NT2/D1 (cell line): ENCODE measurements at regions not wholly inside any gene's neighbourhood (a gene's known extent, or its start where the extent isn't known, plus 50 kb on each side); places are given as distances from the start of the nearest gene placed in this dataset.

Experiments
- DNase-seq: peaks from one replicate; pipeline ENCODE4 v3.0.0-alpha.2; 2011; ENCODE audit warnings: low read depth, low spot score
- H3K27me3 ChIP-seq: 2 replicates; pipeline ENCODE4 v1.6.0; 2011; ENCODE audit warnings: mild to moderate bottlenecking; ENCODE audit not compliant: insufficient read length, insufficient read depth
- H3K36me3 ChIP-seq: 2 replicates; pipeline ENCODE4 v1.6.1; 2011; ENCODE audit warnings: mild to moderate bottlenecking, low read length, mixed read lengths; ENCODE audit not compliant: insufficient read depth, insufficient read length
- H3K4me1 ChIP-seq: 2 replicates; pipeline ENCODE4 v1.5.1; 2011; ENCODE audit not compliant: insufficient read depth, insufficient read length
- H3K4me3 ChIP-seq: 2 replicates; pipeline ENCODE4 v1.5.1; 2011; ENCODE audit warnings: low read depth; ENCODE audit not compliant: insufficient read length
- H3K9ac ChIP-seq: 2 replicates; pipeline ENCODE4 v1.6.0; 2011; ENCODE audit warnings: low read depth; ENCODE audit not compliant: insufficient read length
- H3K9me3 ChIP-seq: 2 replicates; pipeline ENCODE4 v1.5.1; 2011; ENCODE audit warnings: mild to moderate bottlenecking, low read length; ENCODE audit not compliant: insufficient read depth
- SUZ12 ChIP-seq: IDR thresholded peaks from 2 replicates; pipeline ENCODE4 v1.6.1; 2011; ENCODE audit not compliant: insufficient read length, insufficient read depth; ENCODE audit errors: extremely low read depth
- YY1 ChIP-seq: IDR thresholded peaks from 2 replicates; pipeline ENCODE4 v1.6.1; 2011; ENCODE audit not compliant: insufficient read length, insufficient read depth
- ZNF274 ChIP-seq: IDR thresholded peaks from 2 replicates; pipeline ENCODE4 v1.6.1; 2011; ENCODE audit warnings: mild to moderate bottlenecking, low read depth, low read length

DNA sequence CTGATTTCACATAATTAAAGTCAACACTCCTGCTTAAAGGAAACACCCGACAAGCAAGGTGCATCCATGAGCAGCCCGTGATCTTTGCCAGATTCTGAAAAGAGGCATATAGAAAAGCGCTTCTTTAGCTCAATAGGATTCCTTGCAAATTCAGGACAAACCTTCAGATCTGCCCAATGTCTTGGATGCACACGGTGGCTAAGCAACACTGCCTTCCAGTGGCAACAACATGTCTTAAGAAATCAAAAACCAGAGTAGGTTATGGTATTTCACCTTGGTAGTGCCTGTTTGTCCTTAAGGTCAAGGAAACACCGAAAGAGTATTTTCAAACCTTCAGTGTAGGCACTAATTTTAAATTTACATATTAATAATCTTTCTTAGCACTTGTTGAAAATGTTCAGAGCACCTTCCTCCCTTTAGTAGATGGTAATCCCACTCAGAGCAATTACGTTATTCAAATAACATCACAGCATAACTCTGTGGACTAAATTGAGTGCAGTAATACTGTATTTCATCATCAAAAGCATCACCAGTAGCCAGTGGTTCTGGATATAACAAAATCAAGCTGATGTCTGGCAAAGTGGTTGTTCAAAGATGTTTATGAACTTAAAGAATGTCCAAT is 58.0 kb upstream of the CDKN3 start:
- H3K9me3 ChIP-seq: peaks cover 7% of the 10 kb centered on the region; the same call in 1 of the 2 replicates
- TF ChIP-seq YY1: no peak
- no peak for TF ChIP-seq SUZ12
- TF ChIP-seq ZNF274: no peak
- H3K4me1 ChIP-seq: no peaks in the 10 kb centered on the region
- no peaks in the 10 kb centered on the region for H3K36me3 ChIP-seq
- H3K4me3 ChIP-seq: no peak overlapping the region
- DNase-seq: no peak
- H3K27me3 ChIP-seq: no peaks in the 10 kb centered on the region
- H3K9ac ChIP-seq: no peak overlapping the region

DNA sequence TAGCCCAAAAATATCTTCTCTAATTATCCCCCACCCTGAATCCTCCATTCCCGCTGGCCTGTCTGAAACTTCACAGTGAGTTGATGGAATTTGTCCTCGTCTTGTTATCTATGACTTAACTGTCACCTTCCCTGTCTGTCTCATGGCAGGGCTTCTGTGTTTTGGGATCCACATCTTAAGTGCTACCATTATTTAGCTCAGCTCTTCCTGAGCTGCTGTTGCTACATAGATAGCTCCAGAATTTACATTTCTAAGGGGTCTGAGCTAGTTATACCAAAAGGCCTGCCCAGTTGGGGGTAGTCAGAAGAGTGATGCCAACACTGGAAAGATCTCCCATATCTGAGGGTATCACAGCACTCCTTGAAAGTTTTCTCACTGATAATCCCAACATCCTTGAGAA is 57.0 kb upstream of the CDKN3 start:
- Histone ChIP-seq H3K9me3 (peaks cover 7% of the 10 kb centered on the region; the same call in 1 of the 2 replicates), H3K27me3 (no peaks in the 10 kb centered on the region), H3K4me1 (no peaks in the 10 kb centered on the region), H3K9ac (no peak overlapping the region), H3K4me3 (no peak overlapping the region), H3K36me3 (no peaks in the 10 kb centered on the region)
- TF ChIP-seq YY1: no peak
- no peak for TF ChIP-seq ZNF274
- TF ChIP-seq SUZ12: no peak
- DNase-seq: no peak

DNA sequence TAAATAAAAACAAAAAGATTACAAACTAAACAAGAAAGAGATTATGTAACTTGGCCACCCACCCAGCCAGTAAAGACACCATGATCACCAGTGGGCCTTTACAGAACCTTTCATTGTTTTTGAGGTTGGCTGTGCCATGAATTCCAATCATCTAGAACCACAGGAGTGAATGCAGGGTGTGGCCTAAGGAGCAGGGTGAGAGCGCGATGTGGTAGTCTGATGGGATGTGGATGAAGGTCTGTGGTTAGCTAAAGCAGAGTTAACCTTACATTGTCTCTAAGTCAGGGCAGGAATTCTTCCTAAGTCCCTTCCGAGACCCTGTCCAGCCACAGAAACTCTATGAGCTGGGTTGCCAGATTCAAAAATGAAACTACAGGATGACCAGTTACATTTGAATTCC is 54.0 kb upstream of the CDKN3 start:
- no peak overlapping the region for H3K9ac ChIP-seq
- DNase-seq: no peak
- H3K27me3 ChIP-seq: no peaks in the 10 kb centered on the region
- no peaks in the 10 kb centered on the region for H3K36me3 ChIP-seq
- H3K4me3 ChIP-seq: no peak overlapping the region
- peaks cover 2% of the 10 kb centered on the region for H3K4me1 ChIP-seq
- TF ChIP-seq ZNF274: no peak
- no peak for TF ChIP-seq SUZ12
- no peak for TF ChIP-seq YY1
- no peaks in the 10 kb centered on the region for H3K9me3 ChIP-seq

DNA sequence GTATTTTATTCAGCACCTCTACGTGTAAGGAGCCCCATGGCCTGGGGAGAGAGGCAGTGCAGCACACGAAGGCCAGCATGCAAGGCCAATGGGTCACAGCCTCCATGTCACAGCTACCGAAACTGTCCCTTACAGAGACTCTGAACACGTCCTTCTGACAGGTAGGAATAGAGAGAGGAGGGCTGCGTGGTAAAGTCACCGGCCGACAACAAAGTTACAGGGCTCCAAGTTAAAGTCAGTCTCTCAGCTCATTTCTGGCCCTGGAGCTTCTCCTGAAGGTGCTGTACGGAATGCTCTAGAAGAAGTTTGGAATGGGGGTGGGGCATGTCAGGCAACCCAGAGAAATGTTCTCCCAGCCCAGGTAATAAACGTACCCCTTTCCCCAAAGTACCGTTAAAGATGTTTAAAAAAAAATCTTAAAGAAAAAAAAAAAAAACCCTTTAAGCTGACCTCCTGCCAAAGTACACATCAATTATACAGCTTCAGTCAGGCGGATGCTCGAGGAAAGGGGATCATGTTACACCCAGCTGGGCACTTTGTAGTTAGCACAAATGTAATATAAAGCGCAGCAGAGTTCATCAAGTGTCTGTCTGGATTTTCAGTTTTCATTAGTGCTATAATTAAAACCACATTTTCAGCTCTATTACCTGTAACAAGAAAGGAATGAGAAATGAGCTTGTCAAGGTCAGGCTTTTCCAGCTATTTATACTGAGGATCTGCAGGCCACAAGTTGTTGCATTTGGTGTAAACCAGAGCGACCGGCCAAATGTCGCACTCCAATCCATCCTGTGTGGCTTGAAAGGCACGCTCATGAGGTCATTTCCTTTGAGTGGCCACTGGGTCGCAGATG is 53.3 kb upstream of the CDKN3 start:
- Histone ChIP-seq H3K9me3 (no peaks in the 10 kb centered on the region), H3K9ac (no peak overlapping the region), H3K27me3 (no peaks in the 10 kb centered on the region), H3K4me1 (peaks cover 2% of the 10 kb centered on the region), H3K4me3 (no peak overlapping the region), H3K36me3 (no peaks in the 10 kb centered on the region)
- no peak for TF ChIP-seq ZNF274
- no peak for TF ChIP-seq YY1
- no peak for TF ChIP-seq SUZ12
- DNase-seq: no peak

DNA sequence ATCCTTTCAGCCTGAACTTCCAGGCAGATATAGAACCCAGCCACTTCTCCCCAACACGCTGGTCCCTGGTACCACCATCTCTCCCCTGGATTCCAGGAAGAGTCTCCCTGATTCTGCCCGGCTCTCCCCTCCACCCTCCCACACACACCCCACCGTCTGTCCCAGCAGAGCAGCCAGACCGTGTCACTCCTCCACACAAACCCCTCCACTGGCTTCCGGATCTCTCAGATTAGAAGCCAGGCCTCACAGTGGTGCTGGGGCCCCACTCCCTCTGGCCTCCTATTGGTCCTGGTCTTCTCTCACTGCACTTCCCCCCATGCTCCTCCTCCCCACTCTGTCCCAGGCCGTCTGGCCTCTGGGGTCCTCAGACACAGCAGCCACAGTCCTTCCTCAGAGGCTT is 52.4 kb upstream of the CDKN3 start:
- H3K27me3 ChIP-seq: no peaks in the 10 kb centered on the region
- TF ChIP-seq ZNF274 (no peak), YY1 (no peak), SUZ12 (no peak)
- no peak overlapping the region for H3K9ac ChIP-seq
- no peak for DNase-seq
- no peaks in the 10 kb centered on the region for H3K36me3 ChIP-seq
- H3K4me1 ChIP-seq: peaks cover 2% of the 10 kb centered on the region
- H3K9me3 ChIP-seq: no peaks in the 10 kb centered on the region
- no peak overlapping the region for H3K4me3 ChIP-seq

DNA sequence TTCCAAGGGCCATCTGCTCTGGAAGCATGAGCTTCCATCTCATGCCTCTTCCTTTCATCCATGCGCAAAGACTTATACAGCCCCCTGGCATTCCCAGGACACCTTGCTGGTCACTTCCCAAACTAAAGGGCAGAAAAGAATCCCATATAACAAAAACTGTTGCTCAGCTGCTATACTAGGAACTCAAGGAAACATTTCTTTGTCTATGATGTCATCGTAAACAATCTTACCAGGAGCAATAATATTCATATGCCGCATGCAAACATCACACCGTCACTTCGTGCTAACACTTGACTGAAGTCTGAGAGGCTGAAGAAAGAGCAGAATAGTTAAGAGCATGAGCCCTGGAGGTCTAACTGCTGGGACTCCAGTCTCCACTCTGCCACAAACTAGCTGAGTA is 50.5 kb upstream of the CDKN3 start:
- no peaks in the 10 kb centered on the region for H3K27me3 ChIP-seq
- H3K36me3 ChIP-seq: no peaks in the 10 kb centered on the region
- H3K9ac ChIP-seq: no peak overlapping the region
- no peak overlapping the region for H3K4me3 ChIP-seq
- no peak for DNase-seq
- H3K4me1 ChIP-seq: peaks cover 2% of the 10 kb centered on the region
- no peak for TF ChIP-seq YY1
- TF ChIP-seq SUZ12: no peak
- no peak for TF ChIP-seq ZNF274
- no peaks in the 10 kb centered on the region for H3K9me3 ChIP-seq
